ENCODE measurements at regions not wholly inside any gene's neighbourhood (a gene's known extent, or its start where the extent isn't known, plus 50 kb on each side); places are given as distances from the start of the nearest gene placed in this dataset.

DNA sequence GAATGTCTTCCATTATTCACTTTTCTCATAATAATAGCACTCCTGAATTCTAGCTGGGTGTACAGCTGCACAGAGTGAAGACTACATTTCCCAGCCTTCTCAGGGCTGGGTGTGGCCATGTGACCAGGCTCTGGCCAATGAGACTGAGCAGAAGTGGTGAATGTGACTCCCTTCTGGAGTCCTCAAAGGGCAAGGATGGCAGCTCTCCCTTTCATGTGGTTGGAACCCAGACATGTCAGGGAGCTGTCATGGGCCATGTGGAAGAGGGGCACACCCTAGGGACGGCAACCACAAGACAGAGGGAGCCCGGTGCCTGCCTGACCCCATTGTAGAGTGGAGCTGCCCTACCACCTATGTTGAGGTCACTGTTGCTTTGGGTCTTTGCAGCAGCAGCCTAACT is 312.8 kb upstream of the SULF2 start:
- Histone ChIP-seq H3K27ac (ENCODE audit: low read depth, low read length) (no peak overlapping the region), H3K27me3 (ENCODE audit: control insufficient read depth in 3 of 3, insufficient read depth in 3 of 3, low read length in 3 of 3) (peaks cover 3 to 7% (median 4%) of the 10 kb centered on the region in 3 donors), H3K9me3 (ENCODE audit: control insufficient read depth in 3 of 3, low read length in 3 of 3) (peaks cover 0 to 2% (median 0%) of the 10 kb centered on the region in 3 donors), H3K9ac (ENCODE audit: low read depth in 1 of 3, low read length in 3 of 3) (no peak overlapping the region), H3K36me3 (ENCODE audit: control insufficient read depth in 3 of 3, insufficient read depth in 3 of 3, low read length in 3 of 3) (no peaks in the 10 kb centered on the region), H3K4me1 (ENCODE audit: control insufficient read depth in 3 of 3, insufficient read depth in 3 of 3, low read length in 3 of 3) (no peaks in the 10 kb centered on the region), H3K4me3 (ENCODE audit: low read length in 3 of 3) (no peak overlapping the region)

DNA sequence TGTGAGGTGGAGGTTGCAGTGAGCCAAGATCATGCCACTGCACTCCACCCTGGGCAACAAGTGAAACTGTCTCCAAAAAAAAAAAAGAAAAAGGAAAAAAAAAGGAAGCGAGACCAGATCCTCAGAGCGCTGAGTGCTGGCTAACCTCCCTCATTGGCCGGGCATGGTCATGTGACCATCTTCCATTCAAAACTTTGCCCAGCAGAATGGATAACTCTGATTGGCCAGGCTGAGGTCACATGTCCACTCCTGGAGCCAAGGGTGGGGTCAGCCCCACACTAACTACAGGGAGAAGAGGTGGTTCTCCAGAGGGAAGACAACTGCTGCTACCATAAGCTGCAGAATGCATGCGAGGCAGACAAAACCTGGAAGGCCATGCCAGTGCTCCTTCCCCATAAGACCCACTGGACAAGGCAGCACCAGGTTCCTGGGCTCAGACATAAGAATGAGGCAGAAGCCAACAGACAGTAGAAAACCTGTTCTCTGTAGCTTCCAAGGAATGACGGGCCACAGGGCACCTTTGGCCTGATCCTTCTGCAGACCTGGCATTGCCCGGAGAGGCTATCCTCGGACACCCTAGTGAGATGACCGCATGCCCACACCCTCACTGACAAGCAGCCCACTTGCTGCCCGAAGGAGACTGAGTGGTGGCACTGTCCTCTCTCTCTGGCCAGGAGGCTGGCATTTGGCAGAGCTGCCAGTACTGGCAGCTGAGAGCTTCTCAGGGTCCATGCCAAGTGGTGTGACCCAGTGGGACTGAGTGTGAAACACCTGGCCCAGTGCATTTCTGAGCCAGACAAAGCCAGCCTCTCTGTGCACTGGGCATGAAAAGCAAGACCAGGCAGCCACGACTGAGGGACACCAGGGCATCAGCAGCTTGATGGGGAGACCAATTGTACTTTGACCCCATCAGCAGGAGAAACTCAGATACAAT is 311.9 kb upstream of the SULF2 start:
- H3K9me3 ChIP-seq (ENCODE audit: control insufficient read depth in 3 of 3, low read length in 3 of 3): peaks cover 0 to 2% (median 0%) of the 10 kb centered on the region in 3 donors

DNA sequence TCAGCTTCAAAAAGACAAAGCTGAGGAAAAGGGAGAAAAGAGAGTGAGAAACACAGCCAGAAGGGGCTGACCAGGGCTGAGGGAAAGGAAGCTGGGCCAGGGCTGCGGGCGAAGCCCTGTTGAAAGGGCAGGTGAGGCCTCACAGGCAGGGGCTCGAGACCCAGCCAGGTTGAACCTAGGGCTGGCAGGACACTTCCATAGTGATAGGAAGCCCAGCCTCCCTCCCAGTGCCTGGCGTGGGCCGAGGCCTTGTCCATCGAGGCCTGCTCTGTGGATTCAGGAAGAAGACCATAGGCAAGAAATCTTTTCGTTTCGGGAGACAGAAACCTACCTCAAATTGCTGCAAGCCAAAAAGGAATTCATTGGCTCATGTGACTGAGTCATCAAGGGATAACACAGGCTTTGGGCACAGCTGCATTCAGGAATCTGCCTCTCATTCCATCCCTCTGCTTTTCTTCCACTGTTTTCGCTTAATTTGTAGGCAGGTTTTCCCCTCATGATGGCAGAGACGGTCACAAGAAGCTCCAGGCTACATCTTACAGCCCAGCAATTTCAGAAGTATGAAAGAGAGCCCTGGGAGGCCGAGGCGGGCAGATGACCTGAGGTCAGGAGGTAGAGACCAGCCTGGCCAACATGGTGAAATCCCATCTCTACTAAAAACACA is 311.1 kb upstream of the SULF2 start:
- H3K4me1 ChIP-seq (ENCODE audit: control insufficient read depth in 3 of 3, insufficient read depth in 3 of 3, low read length in 3 of 3): no peaks in the 10 kb centered on the region
- H3K9ac ChIP-seq (ENCODE audit: low read depth in 1 of 3, low read length in 3 of 3): no peak overlapping the region
- peaks cover 0 to 3% (median 0%) of the 10 kb centered on the region in 3 donors for H3K27me3 ChIP-seq (ENCODE audit: control insufficient read depth in 3 of 3, insufficient read depth in 3 of 3, low read length in 3 of 3)
- no peak overlapping the region for H3K27ac ChIP-seq (ENCODE audit: low read depth, low read length)
- peaks cover 0 to 2% (median 0%) of the 10 kb centered on the region in 3 donors for H3K9me3 ChIP-seq (ENCODE audit: control insufficient read depth in 3 of 3, low read length in 3 of 3)
- no peak overlapping the region for H3K4me3 ChIP-seq (ENCODE audit: low read length in 3 of 3)
- no peaks in the 10 kb centered on the region for H3K36me3 ChIP-seq (ENCODE audit: control insufficient read depth in 3 of 3, insufficient read depth in 3 of 3, low read length in 3 of 3)

More for the DNA sequence above, 311.9 kb upstream of the SULF2 start:
- Histone ChIP-seq H3K36me3 (ENCODE audit: control insufficient read depth in 3 of 3, insufficient read depth in 3 of 3, low read length in 3 of 3) (no peaks in the 10 kb centered on the region), H3K27me3 (ENCODE audit: control insufficient read depth in 3 of 3, insufficient read depth in 3 of 3, low read length in 3 of 3) (peaks cover under 1 to 3% (median 2%) of the 10 kb centered on the region in 3 donors), H3K4me3 (ENCODE audit: low read length in 3 of 3) (no peak overlapping the region), H3K4me1 (ENCODE audit: control insufficient read depth in 3 of 3, insufficient read depth in 3 of 3, low read length in 3 of 3) (no peaks in the 10 kb centered on the region), H3K9ac (ENCODE audit: low read depth in 1 of 3, low read length in 3 of 3) (no peak overlapping the region), H3K27ac (ENCODE audit: low read depth, low read length) (no peak overlapping the region)

DNA sequence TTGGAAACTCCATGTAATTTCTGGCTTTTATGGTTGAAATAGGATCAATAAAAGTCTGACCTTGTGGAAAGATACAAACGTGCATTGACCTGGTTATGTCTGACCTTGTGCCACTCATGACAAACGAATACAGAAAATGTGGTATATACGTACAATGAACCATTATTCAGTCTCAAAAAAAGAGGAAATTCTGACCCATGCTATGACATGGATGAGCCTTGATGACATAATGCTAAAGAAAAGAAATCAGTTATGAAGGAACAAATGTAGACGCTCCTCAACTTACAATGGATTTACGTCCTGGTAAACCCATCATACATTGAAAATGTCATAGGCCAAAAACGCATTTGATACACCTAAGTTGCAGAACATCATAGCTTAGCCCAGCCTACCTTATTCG is 309.7 kb upstream of the SULF2 start:
- H3K9ac ChIP-seq (ENCODE audit: low read depth in 1 of 3, low read length in 3 of 3): no peak overlapping the region
- H3K9me3 ChIP-seq (ENCODE audit: control insufficient read depth in 3 of 3, low read length in 3 of 3): peaks cover 0 to 2% (median 0%) of the 10 kb centered on the region in 3 donors
- no peaks in the 10 kb centered on the region for H3K4me1 ChIP-seq (ENCODE audit: control insufficient read depth in 3 of 3, insufficient read depth in 3 of 3, low read length in 3 of 3)
- H3K27ac ChIP-seq (ENCODE audit: low read depth, low read length): no peak overlapping the region
- H3K27me3 ChIP-seq (ENCODE audit: control insufficient read depth in 3 of 3, insufficient read depth in 3 of 3, low read length in 3 of 3): peaks cover 0 to 3% (median 0%) of the 10 kb centered on the region in 3 donors
- H3K36me3 ChIP-seq (ENCODE audit: control insufficient read depth in 3 of 3, insufficient read depth in 3 of 3, low read length in 3 of 3): no peaks in the 10 kb centered on the region
- no peak overlapping the region for H3K4me3 ChIP-seq (ENCODE audit: low read length in 3 of 3)

DNA sequence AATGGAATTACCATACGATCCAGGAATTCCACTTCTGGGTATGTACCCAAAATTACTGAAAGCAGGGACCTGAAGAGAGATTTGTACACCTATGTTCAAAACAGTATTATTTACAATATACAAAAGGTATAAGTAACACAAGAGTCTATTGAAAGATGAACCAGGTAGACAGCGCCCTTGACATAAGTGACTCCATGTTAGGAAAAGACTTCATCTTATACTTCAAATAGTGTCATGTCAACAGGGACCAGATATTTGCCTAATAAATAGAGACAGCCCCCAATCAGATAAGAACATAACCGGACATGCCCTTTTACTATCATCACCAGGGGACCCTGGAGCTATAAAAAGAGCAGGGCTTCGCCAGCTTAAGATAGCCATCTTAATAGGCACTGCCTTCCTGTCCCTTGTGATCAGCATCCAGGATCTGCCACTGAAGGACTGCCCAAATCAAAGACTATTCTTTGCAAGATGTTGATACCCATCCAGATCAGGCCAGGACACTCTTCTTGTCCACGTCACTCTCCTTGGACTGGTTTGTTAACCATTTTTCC is 309.0 kb upstream of the SULF2 start:
- Histone ChIP-seq H3K27ac (ENCODE audit: low read depth, low read length) (no peak overlapping the region), H3K4me1 (ENCODE audit: control insufficient read depth in 3 of 3, insufficient read depth in 3 of 3, low read length in 3 of 3) (no peaks in the 10 kb centered on the region), H3K4me3 (ENCODE audit: low read length in 3 of 3) (no peak overlapping the region), H3K36me3 (ENCODE audit: control insufficient read depth in 3 of 3, insufficient read depth in 3 of 3, low read length in 3 of 3) (no peaks in the 10 kb centered on the region), H3K9me3 (ENCODE audit: control insufficient read depth in 3 of 3, low read length in 3 of 3) (peaks cover 0 to 2% (median 0%) of the 10 kb centered on the region in 3 donors), H3K9ac (ENCODE audit: low read depth in 1 of 3, low read length in 3 of 3) (no peak overlapping the region), H3K27me3 (ENCODE audit: control insufficient read depth in 3 of 3, insufficient read depth in 3 of 3, low read length in 3 of 3) (peaks cover 0 to 4% (median 3%) of the 10 kb centered on the region in 3 donors)

DNA sequence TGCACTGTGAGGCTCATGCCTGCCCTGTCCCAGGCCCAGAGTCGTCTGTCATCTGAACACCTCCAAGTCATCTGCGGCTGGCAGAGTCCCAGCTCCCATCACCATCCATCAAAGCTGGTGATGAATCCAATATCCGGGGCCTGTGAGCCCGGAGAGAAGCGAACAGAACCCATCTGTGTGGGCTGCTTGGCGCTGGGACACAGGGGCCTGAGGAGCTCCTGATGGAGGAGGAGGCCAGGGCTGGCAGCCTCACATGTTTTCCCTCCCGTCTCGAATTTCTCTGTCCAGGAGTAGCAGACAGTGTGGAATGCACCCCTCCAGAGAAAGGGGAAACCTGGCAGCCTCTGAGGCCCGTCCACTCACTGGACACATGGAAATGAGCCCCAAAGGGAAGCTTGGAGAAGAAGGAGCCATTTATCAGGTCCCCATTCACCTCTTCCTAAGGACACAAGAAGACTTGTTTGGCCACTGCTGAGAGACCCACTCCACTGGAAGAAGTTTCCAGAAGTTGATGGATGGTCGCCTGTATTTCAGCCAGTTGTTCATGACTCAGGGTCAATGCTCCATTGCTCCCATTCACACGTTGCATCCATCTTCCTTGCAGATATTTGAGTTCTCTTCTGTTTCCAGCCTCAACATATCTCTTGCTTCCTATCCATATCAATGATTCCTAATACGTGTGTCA is 307.5 kb upstream of the SULF2 start:
- H3K4me3 ChIP-seq (ENCODE audit: low read length in 3 of 3): no peak overlapping the region
- H3K9ac ChIP-seq (ENCODE audit: low read depth in 1 of 3, low read length in 3 of 3): no peak overlapping the region

DNA sequence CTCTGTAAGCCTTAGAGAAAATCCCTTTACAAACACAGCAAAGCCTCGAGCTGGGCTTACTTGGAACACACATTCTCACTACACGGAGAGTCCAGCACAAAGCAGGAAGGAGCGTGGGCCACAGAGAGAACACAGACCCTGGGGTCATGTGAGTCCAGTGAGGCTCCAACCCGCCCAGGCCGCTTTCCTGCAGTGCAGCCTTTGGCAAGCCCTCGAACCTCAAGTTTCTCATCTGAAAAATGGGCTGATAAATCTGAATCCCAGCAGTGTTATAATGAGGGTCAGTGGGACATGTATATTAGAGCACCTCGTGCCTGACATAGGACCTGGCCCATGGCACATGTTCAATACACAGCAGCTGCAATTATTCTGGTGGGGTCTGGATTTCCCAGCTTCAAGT is 305.5 kb upstream of the SULF2 start:
- Histone ChIP-seq H3K9me3 (ENCODE audit: control insufficient read depth in 3 of 3, low read length in 3 of 3) (no peaks in the 10 kb centered on the region), H3K27ac (ENCODE audit: low read depth, low read length) (no peak overlapping the region), H3K9ac (ENCODE audit: low read depth in 1 of 3, low read length in 3 of 3) (no peak overlapping the region), H3K27me3 (ENCODE audit: control insufficient read depth in 3 of 3, insufficient read depth in 3 of 3, low read length in 3 of 3) (peaks cover 3 to 8% (median 8%) of the 10 kb centered on the region in 3 donors), H3K4me3 (ENCODE audit: low read length in 3 of 3) (no peak overlapping the region), H3K36me3 (ENCODE audit: control insufficient read depth in 3 of 3, insufficient read depth in 3 of 3, low read length in 3 of 3) (no peaks in the 10 kb centered on the region), H3K4me1 (ENCODE audit: control insufficient read depth in 3 of 3, insufficient read depth in 3 of 3, low read length in 3 of 3) (no peaks in the 10 kb centered on the region)

More for the DNA sequence above, 307.5 kb upstream of the SULF2 start:
- H3K27ac ChIP-seq (ENCODE audit: low read depth, low read length): no peak overlapping the region
- H3K9me3 ChIP-seq (ENCODE audit: control insufficient read depth in 3 of 3, low read length in 3 of 3): no peaks in the 10 kb centered on the region
- H3K27me3 ChIP-seq (ENCODE audit: control insufficient read depth in 3 of 3, insufficient read depth in 3 of 3, low read length in 3 of 3): peaks cover 3 to 8% (median 7%) of the 10 kb centered on the region in 3 donors
- H3K4me1 ChIP-seq (ENCODE audit: control insufficient read depth in 3 of 3, insufficient read depth in 3 of 3, low read length in 3 of 3): no peaks in the 10 kb centered on the region
- H3K36me3 ChIP-seq (ENCODE audit: control insufficient read depth in 3 of 3, insufficient read depth in 3 of 3, low read length in 3 of 3): no peaks in the 10 kb centered on the region

DNA sequence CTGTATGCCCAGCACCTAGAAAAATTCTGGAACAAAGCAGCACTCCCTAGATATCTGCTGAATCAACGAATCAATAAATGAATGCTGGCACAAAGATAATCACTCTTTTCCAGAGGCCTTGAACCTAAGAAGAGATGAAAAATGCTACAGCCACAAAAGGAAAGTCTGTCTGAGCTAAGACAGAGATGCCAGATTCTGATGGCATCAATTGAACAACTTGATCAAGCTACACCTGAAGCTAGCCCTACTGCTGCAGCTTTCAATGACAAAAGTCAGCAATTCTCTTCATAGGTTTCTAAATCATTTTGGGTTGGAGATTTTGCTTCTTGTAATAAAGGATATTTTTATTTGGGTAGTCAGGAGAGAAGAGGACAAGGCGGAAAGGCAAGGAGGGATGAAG is 305.0 kb upstream of the SULF2 start:
- Histone ChIP-seq H3K36me3 (ENCODE audit: control insufficient read depth in 3 of 3, insufficient read depth in 3 of 3, low read length in 3 of 3) (no peaks in the 10 kb centered on the region), H3K9me3 (ENCODE audit: control insufficient read depth in 3 of 3, low read length in 3 of 3) (no peaks in the 10 kb centered on the region), H3K27me3 (ENCODE audit: control insufficient read depth in 3 of 3, insufficient read depth in 3 of 3, low read length in 3 of 3) (peaks cover 3 to 8% (median 8%) of the 10 kb centered on the region in 3 donors), H3K9ac (ENCODE audit: low read depth in 1 of 3, low read length in 3 of 3) (no peak overlapping the region), H3K4me3 (ENCODE audit: low read length in 3 of 3) (no peak overlapping the region), H3K27ac (ENCODE audit: low read depth, low read length) (no peak overlapping the region), H3K4me1 (ENCODE audit: control insufficient read depth in 3 of 3, insufficient read depth in 3 of 3, low read length in 3 of 3) (no peaks in the 10 kb centered on the region)

DNA sequence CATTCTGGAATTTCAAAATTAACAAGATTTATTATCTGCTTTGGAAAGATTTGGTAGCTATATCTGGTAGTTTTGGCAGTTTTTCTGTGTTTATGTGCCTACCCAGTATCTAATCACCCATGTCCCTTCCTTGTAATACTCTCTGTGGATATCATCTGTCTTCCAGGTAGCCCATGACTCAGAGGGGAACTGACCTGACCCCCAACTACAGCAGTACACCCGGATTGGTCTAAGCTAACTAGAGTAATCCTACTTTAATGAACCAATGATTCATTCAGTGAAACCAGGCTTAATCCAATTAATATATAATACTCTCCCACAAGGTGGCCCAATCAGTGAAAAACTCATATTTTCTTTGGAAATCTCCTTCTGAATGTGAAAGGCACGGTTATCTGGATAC is 295.3 kb upstream of the SULF2 start:
- no peaks in the 10 kb centered on the region for H3K4me1 ChIP-seq (ENCODE audit: control insufficient read depth in 3 of 3, insufficient read depth in 3 of 3, low read length in 3 of 3)
- no peaks in the 10 kb centered on the region for H3K36me3 ChIP-seq (ENCODE audit: control insufficient read depth in 3 of 3, insufficient read depth in 3 of 3, low read length in 3 of 3)
- H3K9ac ChIP-seq (ENCODE audit: low read depth in 1 of 3, low read length in 3 of 3): no peak overlapping the region
- peaks cover 0 to 18% (median 14%) of the 10 kb centered on the region in 3 donors for H3K27me3 ChIP-seq (ENCODE audit: control insufficient read depth in 3 of 3, insufficient read depth in 3 of 3, low read length in 3 of 3)
- no peak overlapping the region for H3K27ac ChIP-seq (ENCODE audit: low read depth, low read length)
- no peaks in the 10 kb centered on the region for H3K9me3 ChIP-seq (ENCODE audit: control insufficient read depth in 3 of 3, low read length in 3 of 3)
- no peak overlapping the region for H3K4me3 ChIP-seq (ENCODE audit: low read length in 3 of 3)
